Activated T-helper 17 cell treated with anti-CD3 and anti-CD28 coated beads, Interleukin-2, amount 50 U/mL, for 72 hours (primary cell): ENCODE measurements at regions not wholly inside any gene's neighbourhood (a gene's known extent, or its start where the extent isn't known, plus 50 kb on each side); places are given as distances from the start of the nearest gene placed in this dataset.
"Not testable (repeated sequence)": the region's sequence is repeated elsewhere in the genome, so short reads cannot be mapped to it uniquely, and the experiment has no call there.

ENCODE experiments used
- ATAC-seq: fragments of 150-1000 bp; cut with Tn5 transposase; replicated peaks from 2 replicates; pipeline ENCODE4 v1.10.0; 2021; ENCODE audit warnings: mild to moderate bottlenecking, moderate library complexity
- H3K27ac Mint-ChIP-seq: one replicate; pipeline ENCODE4 v1.8.0; 2022; ENCODE audit warnings: mixed read lengths
- H3K27me3 Mint-ChIP-seq: one replicate; pipeline ENCODE4 v1.8.0; 2022; ENCODE audit warnings: mixed read lengths
- H3K36me3 Mint-ChIP-seq: one replicate; pipeline ENCODE4 v1.8.0; 2022; ENCODE audit warnings: low read depth, mild to moderate bottlenecking, mixed read lengths
- H3K4me1 Mint-ChIP-seq: one replicate; pipeline ENCODE4 v1.8.0; 2022; ENCODE audit warnings: mixed read lengths
- H3K4me3 Mint-ChIP-seq: one replicate; pipeline ENCODE4 v1.8.0; 2022; ENCODE audit warnings: mild to moderate bottlenecking, mixed read lengths
- H3K9me3 Mint-ChIP-seq: one replicate; pipeline ENCODE4 v1.8.0; 2022; ENCODE audit warnings: mixed read lengths

- Mint-ChIP-seq H3K27me3 (no peaks in the 10 kb centered on the region), H3K4me1 (no peaks in the 10 kb centered on the region), H3K36me3 (no peaks in the 10 kb centered on the region), H3K27ac (no peak overlapping the region), H3K9me3 (peaks cover 11% of the 10 kb centered on the region), H3K4me3 (no peak overlapping the region)
- ATAC-seq, result no peak
Measured at GRCh38 chr5:166127766-166128570, 2163.5 kb upstream of the WWC1 start.

GRCh38 chr5:166145107-166145506 is 2146.3 kb upstream of the WWC1 start:
- H3K27ac Mint-ChIP-seq, H3K4me1 Mint-ChIP-seq, H3K27me3 Mint-ChIP-seq, ATAC-seq, H3K4me3 Mint-ChIP-seq, H3K36me3 Mint-ChIP-seq: not testable (repeated sequence)
- H3K9me3 Mint-ChIP-seq, result peaks cover 10% of the 10 kb centered on the region

GRCh38 chr5:166163996-166164610 is 2127.3 kb upstream of the WWC1 start:
- no peak overlapping the region for H3K4me3 Mint-ChIP-seq
- ATAC-seq, result no peak
- no peaks in the 10 kb centered on the region for H3K36me3 Mint-ChIP-seq
- H3K27ac Mint-ChIP-seq, result no peak overlapping the region
- H3K27me3 Mint-ChIP-seq, result no peaks in the 10 kb centered on the region
- no peaks in the 10 kb centered on the region for H3K4me1 Mint-ChIP-seq
- peaks cover 4% of the 10 kb centered on the region for H3K9me3 Mint-ChIP-seq

- Mint-ChIP-seq H3K27ac (no peak overlapping the region), H3K4me3 (no peak overlapping the region), H3K4me1 (no peaks in the 10 kb centered on the region), H3K36me3 (no peaks in the 10 kb centered on the region), H3K27me3 (no peaks in the 10 kb centered on the region), H3K9me3 (no peaks in the 10 kb centered on the region)
- ATAC-seq, result no peak
Measured at GRCh38 chr5:166165596-166165995, 2125.8 kb upstream of the WWC1 start.

- H3K27ac Mint-ChIP-seq, result no peak overlapping the region
- H3K4me3 Mint-ChIP-seq, result no peak overlapping the region
- no peaks in the 10 kb centered on the region for H3K9me3 Mint-ChIP-seq
- H3K4me1 Mint-ChIP-seq, result no peaks in the 10 kb centered on the region
- no peaks in the 10 kb centered on the region for H3K27me3 Mint-ChIP-seq
- no peaks in the 10 kb centered on the region for H3K36me3 Mint-ChIP-seq
- ATAC-seq, result no peak
Measured at GRCh38 chr5:166166071-166166470, 2125.4 kb upstream of the WWC1 start.

GRCh38 chr5:166172597-166172996 is 2118.8 kb upstream of the WWC1 start:
- Mint-ChIP-seq H3K4me1 (no peaks in the 10 kb centered on the region), H3K27me3 (no peaks in the 10 kb centered on the region), H3K9me3 (peaks cover 12% of the 10 kb centered on the region), H3K4me3 (no peak overlapping the region), H3K27ac (no peak overlapping the region), H3K36me3 (no peaks in the 10 kb centered on the region)
- ATAC-seq, result no peak

- Mint-ChIP-seq H3K9me3 (peaks cover 22% of the 10 kb centered on the region), H3K27me3 (no peaks in the 10 kb centered on the region), H3K4me3 (no peak overlapping the region), H3K27ac (no peak overlapping the region), H3K4me1 (no peaks in the 10 kb centered on the region), H3K36me3 (no peaks in the 10 kb centered on the region)
- no peak for ATAC-seq
Measured at GRCh38 chr5:166178411-166179080, 2112.9 kb upstream of the WWC1 start.

GRCh38 chr5:166185185-166185584 is 2106.3 kb upstream of the WWC1 start:
- no peaks in the 10 kb centered on the region for H3K27me3 Mint-ChIP-seq

GRCh38 chr5:166188501-166189325 is 2102.7 kb upstream of the WWC1 start:
- no peaks in the 10 kb centered on the region for H3K27me3 Mint-ChIP-seq
- H3K4me3 Mint-ChIP-seq, result no peak overlapping the region
- no peak for ATAC-seq
- no peaks in the 10 kb centered on the region for H3K4me1 Mint-ChIP-seq
- no peak overlapping the region for H3K27ac Mint-ChIP-seq
- no peaks in the 10 kb centered on the region for H3K36me3 Mint-ChIP-seq
- peaks cover 16% of the 10 kb centered on the region for H3K9me3 Mint-ChIP-seq

More at GRCh38 chr5:166185185-166185584, 2106.3 kb upstream of the WWC1 start:
- H3K4me3 Mint-ChIP-seq, result no peak overlapping the region
- no peak for ATAC-seq
- no peak overlapping the region for H3K27ac Mint-ChIP-seq
- H3K9me3 Mint-ChIP-seq, result peaks cover 19% of the 10 kb centered on the region
- H3K4me1 Mint-ChIP-seq, result no peaks in the 10 kb centered on the region
- H3K36me3 Mint-ChIP-seq, result no peaks in the 10 kb centered on the region

GRCh38 chr5:166192696-166193095 is 2098.7 kb upstream of the WWC1 start:
- no peaks in the 10 kb centered on the region for H3K4me1 Mint-ChIP-seq
- H3K9me3 Mint-ChIP-seq, result peaks cover 16% of the 10 kb centered on the region
- no peaks in the 10 kb centered on the region for H3K36me3 Mint-ChIP-seq
- H3K27me3 Mint-ChIP-seq, result no peaks in the 10 kb centered on the region
- no peak overlapping the region for H3K27ac Mint-ChIP-seq
- no peak for ATAC-seq
- no peak overlapping the region for H3K4me3 Mint-ChIP-seq

- no peak overlapping the region for H3K27ac Mint-ChIP-seq
- peaks cover 9% of the 10 kb centered on the region for H3K9me3 Mint-ChIP-seq
- H3K4me1 Mint-ChIP-seq, result no peaks in the 10 kb centered on the region
- ATAC-seq, result no peak
- no peaks in the 10 kb centered on the region for H3K27me3 Mint-ChIP-seq
- no peak overlapping the region for H3K4me3 Mint-ChIP-seq
- no peaks in the 10 kb centered on the region for H3K36me3 Mint-ChIP-seq
Measured at GRCh38 chr5:166195981-166196380, 2095.5 kb upstream of the WWC1 start.

GRCh38 chr5:166200532-166200931 is 2090.9 kb upstream of the WWC1 start:
- no peak overlapping the region for H3K27ac Mint-ChIP-seq
- no peaks in the 10 kb centered on the region for H3K27me3 Mint-ChIP-seq
- ATAC-seq, result no peak
- no peaks in the 10 kb centered on the region for H3K36me3 Mint-ChIP-seq
- H3K4me1 Mint-ChIP-seq, result no peaks in the 10 kb centered on the region
- no peak overlapping the region for H3K4me3 Mint-ChIP-seq
- peaks cover 12% of the 10 kb centered on the region for H3K9me3 Mint-ChIP-seq

GRCh38 chr5:166211640-166212039 is 2079.8 kb upstream of the WWC1 start:
- Mint-ChIP-seq H3K4me1 (no peaks in the 10 kb centered on the region), H3K4me3 (no peak overlapping the region), H3K9me3 (peaks cover 13% of the 10 kb centered on the region), H3K36me3 (no peaks in the 10 kb centered on the region), H3K27me3 (no peaks in the 10 kb centered on the region), H3K27ac (no peak overlapping the region)
- no peak for ATAC-seq

- ATAC-seq, result no peak
- H3K4me1 Mint-ChIP-seq, result no peaks in the 10 kb centered on the region
- no peak overlapping the region for H3K27ac Mint-ChIP-seq
- H3K9me3 Mint-ChIP-seq, result peaks cover 22% of the 10 kb centered on the region
- no peak overlapping the region for H3K4me3 Mint-ChIP-seq
- no peaks in the 10 kb centered on the region for H3K36me3 Mint-ChIP-seq
- H3K27me3 Mint-ChIP-seq, result no peaks in the 10 kb centered on the region
Measured at GRCh38 chr5:166236327-166236726, 2055.1 kb upstream of the WWC1 start.
